CD4-positive, alpha-beta T cell treated with Interleukin-6 for 4 hours (primary cell): ENCODE measurements at regions not wholly inside any gene's neighbourhood (a gene's known extent, or its start where the extent isn't known, plus 50 kb on each side); places are given as distances from the start of the nearest gene placed in this dataset.

ENCODE experiments used
- DNase-seq: peaks from one replicate; pipeline ENCODE4 v3.0.0-alpha.2; 2020; ENCODE audit warnings: mixed read lengths

DNA sequence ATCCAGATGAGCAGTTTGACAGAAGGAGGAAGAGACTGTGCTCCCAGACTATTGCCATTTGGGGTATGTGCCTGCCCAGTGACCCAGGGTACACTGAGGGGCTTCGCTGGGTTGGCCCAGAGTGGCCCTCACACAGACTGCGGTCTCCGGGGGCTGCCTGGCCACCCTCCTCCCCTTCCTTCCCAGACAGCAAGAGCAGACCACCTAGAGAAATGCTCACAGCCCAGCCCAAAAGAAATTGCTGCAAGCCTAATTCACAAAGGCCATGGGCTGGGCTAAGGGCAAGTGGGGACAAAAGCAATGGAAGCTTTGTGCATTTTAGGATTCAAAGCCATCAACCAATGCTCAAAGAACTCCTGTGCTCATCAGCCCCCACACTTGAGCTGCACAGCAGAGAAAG is 277.6 kb downstream of the CDC5L start:
- no peak for DNase-seq

DNA sequence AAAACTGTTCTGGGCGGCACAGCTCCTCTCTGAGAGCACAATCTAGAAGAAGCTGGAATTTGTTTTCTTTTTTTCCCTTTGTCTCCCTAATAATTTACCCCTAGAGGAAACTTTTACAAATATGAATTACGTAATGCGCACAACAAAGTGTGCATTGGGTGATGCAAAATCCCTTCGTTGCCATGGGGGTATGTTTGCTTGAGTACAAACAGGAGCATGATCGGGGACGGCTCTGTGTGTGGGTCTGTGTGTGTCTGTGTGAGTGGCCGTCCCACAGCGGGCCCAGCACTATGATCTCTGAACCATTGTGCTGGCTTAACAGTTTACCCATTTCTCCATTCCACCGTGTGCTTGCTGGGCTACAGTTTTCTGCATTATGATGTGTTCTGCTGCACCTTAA is 278.2 kb downstream of the CDC5L start:
- no peak for DNase-seq

DNA sequence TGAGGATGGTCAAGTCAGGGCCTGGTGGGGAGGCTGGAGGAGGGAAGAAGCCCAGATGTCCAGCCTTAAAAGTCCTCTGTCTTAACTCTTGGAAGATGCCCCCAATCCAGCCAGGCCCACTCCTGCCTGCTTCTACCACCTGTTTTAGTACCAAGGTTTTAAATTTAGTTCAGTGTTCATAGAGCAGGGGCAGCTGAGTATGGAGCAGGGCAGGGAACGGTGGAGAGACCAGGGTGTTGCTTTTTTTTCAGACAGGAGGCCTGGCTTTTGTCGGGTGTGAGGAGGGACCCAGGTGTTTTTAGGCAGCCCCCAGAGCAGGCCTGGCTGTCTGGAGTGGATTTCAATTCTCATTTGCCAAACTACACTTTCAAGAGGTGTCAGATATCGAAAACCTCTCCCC is 278.8 kb downstream of the CDC5L start:
- DNase-seq = no peak

DNA sequence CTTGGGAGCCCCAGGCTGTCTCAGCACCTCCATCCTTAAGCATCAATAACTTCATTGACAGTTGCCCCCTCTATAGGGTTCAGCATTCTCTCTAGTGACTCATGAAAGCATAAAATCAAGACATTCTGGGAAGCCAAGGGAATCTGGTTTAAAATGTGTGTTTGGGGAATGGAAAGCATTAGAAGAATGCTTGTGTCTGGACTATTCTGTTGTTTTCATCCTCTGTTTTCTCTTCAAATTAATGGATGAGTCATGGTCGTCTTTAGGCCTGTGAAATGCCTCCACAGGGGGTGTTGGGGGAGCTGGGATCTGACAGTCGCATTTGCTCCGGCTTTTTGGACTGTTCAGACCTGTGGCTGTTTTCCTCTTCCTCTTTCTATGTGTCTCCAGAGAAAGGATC is 279.7 kb downstream of the CDC5L start:
- DNase-seq = no peak

DNA sequence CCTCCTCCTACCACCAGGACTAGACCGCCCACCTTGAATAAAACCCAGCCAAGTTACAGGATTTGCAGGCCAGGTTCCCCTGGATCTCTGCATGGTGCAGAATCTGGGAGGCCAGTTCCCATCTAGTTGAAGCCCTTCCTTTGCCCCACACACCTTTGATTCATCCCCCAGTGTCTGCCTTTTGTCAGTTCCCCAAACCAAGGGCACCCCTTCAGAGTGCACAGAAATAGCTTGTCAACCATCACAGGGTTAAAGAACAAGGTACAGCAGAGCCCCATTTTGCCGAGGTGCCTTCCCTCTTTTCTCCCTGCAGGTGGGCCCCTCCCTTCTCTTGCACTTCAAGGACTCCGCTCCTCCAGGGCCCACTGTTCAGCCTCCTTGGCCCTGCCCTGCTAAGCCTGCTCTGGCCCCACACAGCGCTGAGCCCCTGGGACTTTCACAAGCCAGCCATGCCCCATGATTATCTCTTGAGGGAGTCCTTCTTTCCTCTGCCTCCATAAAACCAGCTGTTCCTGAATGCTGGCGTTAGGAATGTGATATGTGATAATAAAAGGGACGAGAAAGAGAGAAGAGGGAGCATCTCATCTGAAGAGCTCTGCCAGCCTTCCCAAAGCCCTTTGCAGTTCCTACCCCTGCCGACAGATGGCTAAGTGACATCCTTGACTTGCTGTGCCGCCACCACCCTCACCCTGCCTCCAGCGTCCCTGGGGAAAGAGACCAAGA is 280.3 kb downstream of the CDC5L start:
- peak; percentile 32 for DNase-seq

DNA sequence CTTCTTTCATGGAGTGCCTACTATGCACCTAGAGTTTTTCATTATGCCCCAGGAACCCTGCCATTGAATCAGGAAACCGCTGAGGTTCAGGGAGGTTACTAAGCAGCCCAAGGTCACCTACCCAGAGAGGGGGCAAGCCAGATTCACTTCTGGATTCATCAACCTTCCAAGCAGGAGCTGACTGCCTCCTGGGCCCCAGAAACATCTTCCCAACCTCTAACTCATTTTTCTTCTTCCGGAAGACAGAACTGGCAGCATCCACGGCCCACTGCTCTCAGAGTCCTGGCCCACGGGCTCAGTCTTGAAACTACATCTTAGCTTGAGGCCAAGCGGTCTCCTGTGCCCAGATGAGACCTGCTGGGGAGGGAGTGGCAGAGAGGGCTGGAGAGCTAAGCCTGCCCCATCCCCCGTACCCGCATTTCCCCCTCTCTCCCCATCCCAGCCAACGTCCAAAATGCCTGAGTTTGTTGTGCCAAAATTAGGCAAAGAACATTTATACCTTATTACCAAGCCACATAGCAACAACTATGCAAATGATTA is 281.0 kb downstream of the CDC5L start:
- no peak for DNase-seq

DNA sequence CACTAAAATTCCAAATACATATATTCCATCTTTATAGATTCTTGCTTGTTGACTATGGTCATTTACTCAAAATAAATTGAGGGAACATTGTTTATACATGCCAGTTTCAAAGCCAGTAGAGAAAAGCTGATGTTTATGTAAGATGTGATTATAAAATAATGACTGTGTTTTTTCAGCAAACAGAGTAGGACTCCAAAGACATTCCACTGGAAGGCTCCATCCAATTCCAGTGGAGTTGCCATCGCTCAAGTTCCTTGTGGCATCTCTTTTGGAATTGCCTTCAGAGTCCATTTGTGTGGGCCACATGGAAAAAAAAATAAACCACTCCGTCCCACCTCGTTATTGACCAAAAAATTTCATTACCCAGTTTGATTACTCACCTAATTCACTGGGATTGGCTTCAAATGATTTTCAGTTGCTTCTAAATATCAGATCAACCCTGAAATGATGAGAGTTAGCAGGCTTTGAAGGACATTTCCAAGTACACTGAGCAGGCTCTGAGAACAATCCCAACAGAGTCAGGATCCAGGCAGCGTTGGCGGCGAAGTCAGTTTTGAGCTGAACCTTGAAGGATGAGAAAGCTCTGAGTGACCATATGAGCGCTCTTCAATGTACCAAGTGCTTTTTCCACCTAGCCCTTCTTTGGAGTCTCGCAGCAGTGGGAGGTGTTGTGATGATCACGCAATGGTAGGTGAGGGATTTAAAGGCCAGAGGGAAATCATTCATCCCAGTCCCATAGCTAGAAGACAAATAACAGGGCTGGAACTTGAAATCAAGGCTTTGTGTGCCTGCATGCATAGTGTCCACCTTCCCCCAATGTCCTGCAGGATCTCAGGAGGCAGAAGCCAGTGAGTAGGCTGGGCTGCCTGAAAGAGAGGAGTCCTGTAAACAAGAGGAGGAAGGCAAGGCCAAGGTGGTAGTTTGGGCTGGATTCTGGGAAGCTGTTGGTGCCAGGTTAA is 281.7 kb downstream of the CDC5L start:
- no peak for DNase-seq

DNA sequence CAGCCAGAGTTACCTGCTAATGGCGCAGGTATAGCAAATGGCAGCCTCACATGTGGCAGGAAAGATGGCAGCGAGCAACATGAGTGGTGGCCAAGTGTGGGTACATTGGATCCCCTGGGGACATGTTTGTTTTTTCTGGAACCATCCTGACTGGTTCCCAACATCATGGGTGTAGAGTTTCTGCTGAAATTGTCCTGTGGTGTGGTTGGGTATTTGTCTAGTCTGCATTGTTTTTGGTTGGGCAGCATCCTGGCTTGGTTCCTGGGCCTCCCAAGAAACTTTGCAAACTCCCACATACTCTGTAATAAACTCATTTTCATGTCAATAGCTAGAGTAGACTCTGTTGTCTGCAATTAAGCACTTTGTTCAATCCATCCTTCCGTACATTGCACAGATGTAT is 282.6 kb downstream of the CDC5L start:
- DNase-seq = no peak

DNA sequence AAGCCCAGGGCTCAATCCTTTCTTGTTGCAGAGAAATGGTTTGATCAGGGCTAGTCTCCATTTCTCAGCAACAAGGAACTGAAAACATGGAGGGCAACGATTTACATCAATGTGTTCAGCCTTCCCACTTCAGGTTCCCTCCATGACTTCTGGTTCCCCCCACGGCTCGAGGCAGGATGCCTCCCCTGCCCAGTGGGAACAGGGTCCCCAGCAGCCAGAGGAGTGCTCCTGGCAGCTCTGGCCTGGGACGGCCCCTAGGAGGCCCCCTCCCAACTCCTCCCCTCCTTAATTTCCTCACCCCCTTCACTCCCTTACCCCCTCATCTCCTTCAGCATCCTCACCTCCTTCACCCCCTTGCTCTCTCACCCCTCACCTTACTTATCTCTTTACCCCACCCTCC is 283.8 kb downstream of the CDC5L start:
- no peak for DNase-seq

DNA sequence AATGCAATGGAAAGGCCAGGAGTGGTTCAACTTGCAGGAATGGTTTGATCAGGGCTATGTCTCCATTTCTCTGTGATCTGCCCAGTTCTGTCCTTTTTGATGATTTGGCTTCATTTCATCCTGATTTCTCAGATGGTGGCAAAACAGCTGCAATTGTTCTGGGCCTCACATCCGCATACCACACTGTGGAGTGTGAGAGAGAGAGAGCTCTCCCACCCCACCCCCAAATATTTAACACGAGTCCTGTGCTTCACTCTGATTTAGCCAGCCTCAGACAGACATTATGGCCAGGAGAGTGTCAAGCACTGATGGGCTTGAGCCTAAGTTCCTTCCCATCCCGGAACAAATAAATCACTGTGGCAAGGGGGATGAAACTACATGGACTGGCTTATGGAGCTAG is 284.6 kb downstream of the CDC5L start:
- no peak for DNase-seq

DNA sequence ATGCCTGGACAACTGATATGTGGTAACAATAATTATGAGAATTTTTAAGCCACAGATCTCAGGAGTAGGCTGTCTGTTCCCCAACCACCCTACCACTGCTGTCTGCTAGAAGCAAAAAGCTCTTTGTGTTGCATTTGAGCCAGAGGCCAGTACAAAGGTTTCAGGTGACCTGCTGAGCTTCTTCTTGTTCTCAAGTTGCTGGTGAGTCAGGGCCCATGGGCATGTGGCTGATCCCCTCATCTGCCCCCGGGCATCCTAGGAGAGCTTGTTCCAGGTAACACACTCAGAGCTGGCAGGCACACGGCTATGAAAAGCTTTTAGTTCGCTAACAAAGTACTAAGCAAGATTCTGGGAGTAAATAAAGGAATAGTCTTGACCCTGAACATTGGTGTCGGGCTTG is 285.3 kb downstream of the CDC5L start:
- DNase-seq = no peak

DNA sequence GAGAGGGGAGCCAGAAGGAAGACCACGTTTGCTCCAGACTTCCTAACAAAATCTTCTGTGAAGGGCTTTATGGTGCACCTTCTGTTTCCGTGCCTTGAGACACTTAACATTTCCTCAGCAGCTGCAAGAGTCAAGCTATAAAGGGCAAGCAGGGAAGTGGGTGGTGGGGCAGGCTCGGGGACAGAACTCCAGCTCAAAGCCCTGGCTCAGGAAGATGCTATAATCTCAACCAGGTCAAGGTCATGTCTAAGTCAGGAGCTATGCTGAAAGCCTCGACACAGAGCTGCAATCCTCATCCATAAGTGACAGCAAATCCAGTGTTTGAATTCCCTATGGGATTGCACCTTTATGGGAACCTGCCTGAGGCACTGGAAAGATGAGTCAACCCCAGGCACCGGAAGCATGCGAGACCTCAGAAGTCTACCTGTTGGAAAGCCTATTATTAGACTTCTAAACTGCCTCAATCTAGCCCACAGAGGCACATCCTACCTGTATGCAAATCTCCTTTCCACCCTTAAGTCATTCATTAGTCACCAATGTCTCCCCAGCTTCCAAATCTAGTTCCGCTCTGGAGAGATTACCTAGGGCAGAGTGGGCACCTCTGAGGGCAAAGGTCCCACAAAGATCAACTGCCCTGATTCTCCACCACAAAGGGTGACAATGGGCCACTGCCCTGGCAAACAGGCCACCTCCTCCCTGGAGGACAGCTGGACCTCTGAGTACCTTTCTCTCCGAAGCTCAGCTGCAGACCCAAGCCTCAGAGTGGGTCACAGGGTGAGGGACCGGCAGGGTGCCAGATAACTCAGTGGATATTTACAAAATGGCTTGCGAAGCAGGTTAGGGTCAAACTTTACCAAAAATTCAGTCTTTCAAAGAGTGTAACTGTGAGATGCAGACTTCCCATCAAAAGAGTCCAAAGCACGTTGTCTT is 287.0 kb downstream of the CDC5L start:
- no peak for DNase-seq

DNA sequence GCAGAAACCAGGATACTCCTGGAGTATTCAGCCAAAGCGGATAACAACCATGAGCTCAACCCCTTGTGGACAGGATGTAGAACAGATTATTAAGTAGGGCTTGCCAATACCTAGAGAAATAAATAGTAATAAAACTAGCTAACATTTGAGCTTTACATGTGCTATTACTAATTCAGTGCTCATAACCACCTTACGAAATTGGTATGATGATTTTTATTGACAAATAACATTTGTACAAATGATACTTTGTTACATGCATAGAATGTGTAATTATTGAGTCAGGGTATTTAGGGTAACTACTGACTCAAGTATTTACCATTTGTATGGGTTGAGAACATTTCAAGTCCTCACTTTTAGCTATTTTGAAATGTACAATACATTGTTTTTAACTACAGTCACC is 287.9 kb downstream of the CDC5L start:
- no peak for DNase-seq

DNA sequence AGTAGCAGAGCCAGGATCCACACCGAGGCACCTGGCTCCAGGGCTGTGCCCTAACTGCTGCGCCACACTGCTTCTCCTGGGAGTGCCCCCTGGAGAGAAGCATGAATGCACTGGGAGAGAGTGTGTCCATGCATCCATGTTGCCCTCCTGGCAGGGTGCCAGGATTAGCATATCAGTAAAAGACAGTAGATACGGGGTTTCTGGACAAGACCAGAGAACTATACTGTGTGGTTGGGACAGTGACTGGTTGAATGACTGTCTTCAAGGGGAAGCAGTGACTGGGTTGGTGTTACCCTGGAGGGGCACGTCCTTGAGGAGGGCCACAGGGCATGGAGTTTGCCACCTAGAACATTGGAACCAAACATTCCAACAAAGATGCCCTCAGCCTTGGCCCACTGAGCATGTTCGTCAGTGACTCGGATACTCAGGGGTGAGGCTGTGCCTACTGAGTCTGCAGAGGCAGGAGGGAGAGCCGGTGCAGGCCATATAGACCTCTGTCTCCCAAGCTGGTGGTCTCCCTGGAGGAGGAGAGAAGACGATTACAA is 288.8 kb downstream of the CDC5L start:
- DNase-seq = no peak

DNA sequence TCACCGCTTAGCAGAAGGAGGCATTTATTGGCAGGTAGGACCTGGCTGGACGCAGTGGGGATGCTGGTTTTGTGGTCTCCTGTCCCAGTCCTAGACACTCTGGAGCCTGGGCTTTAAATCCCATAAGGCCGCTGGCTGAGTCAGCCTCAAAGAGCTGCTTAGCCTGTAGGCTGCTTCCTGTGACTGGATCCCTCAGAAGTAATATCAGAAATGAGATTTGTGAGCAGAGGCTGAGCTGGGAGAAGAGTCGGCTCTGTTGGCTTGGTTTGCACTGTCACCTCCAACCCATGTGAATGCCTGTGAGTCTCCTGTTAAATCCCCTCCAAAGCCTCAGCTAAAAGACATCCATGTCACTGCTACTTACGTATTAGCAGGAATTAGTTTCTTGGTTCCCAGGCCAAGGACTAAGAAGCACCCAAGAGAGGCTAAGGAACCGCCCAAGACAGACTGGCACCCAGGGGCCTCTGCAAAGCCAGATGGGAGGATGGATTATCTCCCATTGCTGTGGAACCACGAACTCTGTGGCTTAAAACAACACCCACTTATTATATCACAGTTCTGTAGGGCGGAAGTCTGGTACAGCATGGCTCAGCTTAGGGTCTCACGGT is 289.4 kb downstream of the CDC5L start:
- DNase-seq = no peak

DNA sequence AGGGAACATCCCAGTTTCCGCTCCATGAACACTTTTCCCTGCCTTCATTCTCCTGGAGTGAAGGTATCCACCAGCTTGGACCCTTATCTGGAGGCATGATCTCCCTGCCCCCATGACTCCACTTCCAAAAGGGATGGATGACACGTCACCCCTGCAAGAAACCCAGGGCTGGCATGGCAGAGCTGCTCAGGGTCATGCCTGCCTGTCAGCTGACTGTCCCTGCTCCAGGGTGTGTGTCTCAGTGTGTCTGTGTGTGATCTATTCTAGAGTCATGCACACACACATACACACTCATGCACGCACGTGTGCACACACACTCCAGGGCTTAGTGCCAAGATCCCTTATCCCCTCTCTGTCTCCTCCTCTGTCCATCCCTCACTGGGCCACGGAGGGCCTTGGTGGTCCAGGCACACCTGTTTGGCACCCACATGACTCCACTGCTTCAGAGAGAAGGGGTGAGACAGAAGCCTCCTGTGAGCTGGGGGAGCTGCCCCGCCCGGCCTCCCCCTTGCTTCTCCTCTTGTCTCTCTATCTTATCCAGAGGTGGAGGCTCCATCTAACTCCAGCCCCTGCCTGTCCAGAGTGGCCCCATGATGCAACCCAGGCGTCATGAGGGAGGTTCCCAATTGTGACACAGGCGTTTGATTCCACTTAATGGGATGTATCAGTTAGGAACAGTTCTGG is 290.9 kb downstream of the CDC5L start:
- DNase-seq = no peak

DNA sequence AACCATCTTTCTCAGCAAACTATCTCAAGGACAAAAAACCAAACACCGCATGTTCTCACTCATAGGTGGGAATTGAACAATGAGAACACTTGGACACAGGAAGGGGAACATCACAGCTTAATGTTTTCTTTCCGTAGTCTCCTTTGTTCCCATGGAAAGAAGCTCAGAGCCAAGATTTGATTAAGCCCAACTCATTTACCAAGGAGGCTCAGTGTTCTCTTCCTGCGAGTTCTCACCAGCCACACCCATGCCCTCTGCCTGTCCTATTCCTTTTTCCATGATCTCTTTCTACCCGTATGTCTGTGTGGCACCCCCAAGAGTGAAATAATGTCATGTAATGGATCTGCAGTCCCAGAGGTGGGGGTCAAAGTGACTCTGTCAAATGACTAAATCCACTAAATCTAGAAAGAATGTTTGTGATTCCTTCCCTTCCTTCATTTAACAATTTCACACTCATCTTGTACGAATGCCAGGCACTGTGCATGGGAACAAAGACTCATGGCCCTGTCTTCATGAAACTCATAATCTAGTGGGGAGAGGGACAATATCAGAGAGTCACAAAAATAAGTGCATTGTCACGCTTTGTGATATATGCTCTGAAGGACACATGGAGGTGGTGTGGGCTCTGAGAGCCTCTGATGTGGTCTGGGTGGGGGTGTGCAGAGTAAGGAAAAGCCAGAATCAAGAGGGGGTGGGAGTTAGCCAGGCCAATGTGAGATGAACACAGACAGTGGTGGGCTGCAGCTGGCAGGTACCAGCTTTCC is 292.1 kb downstream of the CDC5L start:
- no peak for DNase-seq

DNA sequence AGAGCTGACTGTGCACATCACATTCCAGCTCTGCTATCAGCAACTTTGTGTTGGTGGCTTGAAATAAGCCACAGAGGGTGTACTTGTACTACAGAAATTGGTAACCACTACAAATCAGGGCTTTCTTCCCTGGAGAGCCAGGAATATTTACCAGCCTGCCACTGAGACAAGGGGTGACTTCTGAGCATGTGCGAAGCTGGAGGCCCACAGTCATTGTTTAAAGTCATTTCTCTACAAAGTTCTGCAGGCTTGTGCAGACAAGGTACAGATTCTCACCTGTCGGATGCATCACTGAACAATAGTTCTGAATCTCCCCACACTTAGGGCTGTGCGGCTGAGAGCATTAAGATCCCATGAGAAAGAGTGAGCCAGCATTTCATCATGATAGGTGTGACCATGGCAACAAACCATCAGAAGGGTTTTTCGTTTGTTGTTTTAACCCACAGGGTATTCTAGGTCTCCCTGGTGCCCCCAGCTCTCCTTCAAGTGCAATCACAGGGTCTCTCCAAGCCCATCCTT is 292.8 kb downstream of the CDC5L start:
- no peak for DNase-seq

DNA sequence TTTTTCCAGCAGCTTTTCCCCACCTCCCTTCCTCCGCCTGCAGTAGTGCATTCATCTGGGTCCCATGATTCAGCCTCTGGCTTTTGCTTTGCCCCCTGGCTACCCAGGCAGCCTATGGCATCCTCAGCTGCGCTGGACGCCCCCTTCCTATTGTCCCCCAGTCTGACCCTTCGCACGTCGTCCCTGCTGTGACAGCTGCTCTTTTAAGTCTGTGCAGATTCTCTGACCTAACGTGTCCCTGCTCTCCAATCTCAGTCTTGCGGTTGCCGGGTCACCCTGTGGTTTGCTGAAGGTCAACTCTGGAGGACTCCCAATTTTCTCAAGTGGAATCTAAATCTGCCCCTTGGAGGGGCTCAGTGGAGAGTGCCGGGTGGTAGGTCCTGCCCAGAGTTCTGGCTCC is 294.3 kb downstream of the CDC5L start:
- no peak for DNase-seq

DNA sequence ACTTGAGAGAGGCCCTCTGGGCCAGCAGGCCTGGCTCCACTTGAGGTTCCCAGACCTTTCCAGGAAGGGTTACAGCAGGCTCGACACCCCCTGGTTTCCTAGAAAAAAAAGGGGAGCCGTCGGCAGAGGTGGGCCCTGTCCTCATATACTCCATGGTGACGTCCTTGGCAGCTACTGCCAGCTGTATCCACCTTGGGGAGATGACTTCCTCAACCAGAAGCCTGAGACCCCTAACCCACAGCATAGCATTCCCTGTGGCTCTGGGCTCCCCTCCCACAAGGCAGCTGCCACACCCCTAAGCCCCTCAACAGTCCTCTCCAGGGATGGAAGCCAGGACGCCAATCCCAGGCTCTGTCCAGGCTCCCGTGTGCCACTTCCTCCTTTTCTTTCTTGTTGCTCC is 294.8 kb downstream of the CDC5L start:
- no peak for DNase-seq
